ENCODE measurements at regions not wholly inside any gene's neighbourhood (a gene's known extent, or its start where the extent isn't known, plus 50 kb on each side); places are given as distances from the start of the nearest gene placed in this dataset.

DNA sequence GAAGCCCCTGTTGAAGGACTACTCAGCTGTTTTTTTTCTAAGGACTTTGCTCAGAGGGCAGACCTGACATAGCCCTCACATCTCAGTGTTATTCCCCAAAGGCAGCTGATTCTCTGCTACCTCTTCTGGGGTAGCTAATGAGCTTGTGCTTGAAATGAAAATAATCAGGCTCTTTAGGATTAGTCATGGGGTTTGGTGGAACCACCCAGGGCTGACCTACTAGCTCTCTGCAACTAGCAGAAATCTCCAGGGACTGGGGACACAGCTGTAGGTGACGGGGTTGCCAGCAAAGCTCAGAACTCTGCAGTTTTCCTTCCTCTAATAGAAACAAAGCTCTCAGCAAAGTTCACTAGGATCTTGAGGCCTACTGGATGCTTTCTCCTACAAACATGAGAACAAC is 106.4 kb upstream of the BCL9 start:
- TF ChIP-seq CTCF (IDR thresholded peaks at IDR 0.05), result no peak
- TF ChIP-seq ZFX (IDR thresholded peaks at IDR 0.05; ENCODE audit: borderline replicate concordance), result no peak
